ENCODE measurements at regions not wholly inside any gene's neighbourhood (a gene's known extent, or its start where the extent isn't known, plus 50 kb on each side); places are given as distances from the start of the nearest gene placed in this dataset.

GRCh38 chr2:39947294-39948015 lies 168.4 kb upstream of the THUMPD2 start:
- no peak for TF ChIP-seq ZSCAN5A (tag by site-specific recombination; IDR thresholded peaks at IDR 0.05)
- TF ChIP-seq KLF8 (tag by site-specific recombination; IDR thresholded peaks at IDR 0.05) = no peak
- no peak for TF ChIP-seq ZBTB8A (tag by site-specific recombination; IDR thresholded peaks at IDR 0.05)
- no peak for TF ChIP-seq CTCF (tag by site-specific recombination; IDR thresholded peaks at IDR 0.05)
- no peak for TF ChIP-seq ZNF292 (tag by site-specific recombination; IDR thresholded peaks at IDR 0.05; ENCODE audit: borderline replicate concordance, low read depth)
- no peak for TF ChIP-seq RBAK (tag by site-specific recombination; IDR thresholded peaks at IDR 0.05)
